H9 (cell line): ENCODE measurements at regions not wholly inside any gene's neighbourhood (a gene's known extent, or its start where the extent isn't known, plus 50 kb on each side); places are given as distances from the start of the nearest gene placed in this dataset.
A peak's percentile ranks its signal among the peaks of the same experiment; 100 is the strongest.

Experiments used
- DNase-seq: peaks from one replicate; pipeline ENCODE4 v3.0.0-alpha.2; 2017
- H2AFZ ChIP-seq: one replicate; pipeline ENCODE4 v1.6.1; 2013; ENCODE audit warnings: mild to moderate bottlenecking, low read length, control low read depth, moderate library complexity
- H2AK5ac ChIP-seq: 2 replicates; pipeline ENCODE4 v1.6.1; 2013; ENCODE audit warnings: low read length, control low read depth, mixed read lengths; ENCODE audit not compliant: insufficient read length
- H2BK120ac ChIP-seq: one replicate; pipeline ENCODE4 v1.6.1; 2013; ENCODE audit warnings: low read depth, mild to moderate bottlenecking, low read length, control low read depth, inconsistent platforms; ENCODE audit not compliant: poor library complexity, severe bottlenecking
- H2BK12ac ChIP-seq: 2 replicates; pipeline ENCODE4 v1.6.1; 2013; ENCODE audit warnings: low read length, control low read depth, mixed read lengths, low read depth; ENCODE audit not compliant: insufficient read length
- H2BK15ac ChIP-seq: 2 replicates; pipeline ENCODE4 v1.6.1; 2013; ENCODE audit warnings: low read depth, low read length, control low read depth
- H2BK20ac ChIP-seq: one replicate; pipeline ENCODE4 v1.6.1; 2013; ENCODE audit warnings: low read depth, mild to moderate bottlenecking, low read length, control low read depth, inconsistent platforms; ENCODE audit not compliant: poor library complexity, severe bottlenecking
- H2BK5ac ChIP-seq: 2 replicates; pipeline ENCODE4 v1.6.1; 2013; ENCODE audit warnings: low read length, control low read depth, mixed read lengths; ENCODE audit not compliant: insufficient read length
- H3K14ac ChIP-seq: 2 replicates; pipeline ENCODE4 v1.6.1; 2013; ENCODE audit warnings: low read length, control low read depth; ENCODE audit not compliant: insufficient read depth
- H3K18ac ChIP-seq: 2 replicates; pipeline ENCODE4 v1.6.1; 2013; ENCODE audit warnings: low read depth, mild to moderate bottlenecking, mixed read lengths, low read length, control low read depth; ENCODE audit not compliant: insufficient read length
- H3K23ac ChIP-seq: 2 replicates; pipeline ENCODE4 v1.6.1; 2013; ENCODE audit warnings: low read length, control low read depth, mixed read lengths, low read depth; ENCODE audit not compliant: insufficient read length
- H3K23me2 ChIP-seq: 2 replicates; pipeline ENCODE4 v1.6.1; 2013; ENCODE audit warnings: low read depth, mild to moderate bottlenecking, mixed read lengths, low read length, control low read depth; ENCODE audit not compliant: insufficient read length, poor library complexity, severe bottlenecking
- H3K27ac ChIP-seq: 2 replicates; pipeline ENCODE4 v1.5.1; 2013; ENCODE audit warnings: low read length, control low read depth, mixed read lengths, low read depth; ENCODE audit not compliant: insufficient read length
- H3K27me3 ChIP-seq: 2 replicates; pipeline ENCODE4 v1.6.1; 2013; ENCODE audit warnings: low read length, control low read depth, inconsistent platforms; ENCODE audit not compliant: insufficient read depth
- H3K4ac ChIP-seq: 2 replicates; pipeline ENCODE4 v1.6.1; 2013; ENCODE audit warnings: low read depth, mild to moderate bottlenecking, control low read depth, inconsistent platforms, low read length, moderate library complexity
- H3K4me1 ChIP-seq: 2 replicates; pipeline ENCODE4 v1.6.1; 2013; ENCODE audit warnings: low read length, control low read depth, inconsistent platforms; ENCODE audit not compliant: insufficient read depth
- H3K4me2 ChIP-seq: 2 replicates; pipeline ENCODE4 v1.6.1; 2013; ENCODE audit warnings: low read length, control low read depth, mixed read lengths; ENCODE audit not compliant: insufficient read length, insufficient read depth
- H3K56ac ChIP-seq: 2 replicates; pipeline ENCODE4 v1.6.1; 2013; ENCODE audit warnings: low read depth, mild to moderate bottlenecking, mixed read lengths, low read length, control low read depth; ENCODE audit not compliant: insufficient read length
- H3K79me1 ChIP-seq: 2 replicates; pipeline ENCODE4 v1.6.1; 2013; ENCODE audit warnings: low read depth, mild to moderate bottlenecking, moderate library complexity, low read length, control low read depth, inconsistent platforms; ENCODE audit not compliant: insufficient read depth, poor library complexity, severe bottlenecking
- H3K79me2 ChIP-seq: 2 replicates; pipeline ENCODE4 v1.6.1; 2013; ENCODE audit warnings: low read length, control low read depth, inconsistent platforms; ENCODE audit not compliant: insufficient read depth
- H3K9ac ChIP-seq: 2 replicates; pipeline ENCODE4 v1.6.1; 2013; ENCODE audit warnings: low read length, control low read depth, mixed read lengths; ENCODE audit not compliant: insufficient read length; ENCODE audit errors: extremely low read depth
- H3K9me3 ChIP-seq: one replicate; pipeline ENCODE4 v1.6.1; 2013; ENCODE audit warnings: low read depth, low read length, inconsistent platforms; ENCODE audit not compliant: control insufficient read depth
- H3T11ph ChIP-seq: one replicate; pipeline ENCODE4 v1.6.1; 2013; ENCODE audit warnings: mild to moderate bottlenecking, low read length, control low read depth, inconsistent platforms
- H4K20me1 ChIP-seq: one replicate; pipeline ENCODE4 v1.6.1; 2013; ENCODE audit not compliant: control insufficient read depth, insufficient read length, insufficient read depth
- H4K5ac ChIP-seq: 2 replicates; pipeline ENCODE4 v1.6.1; 2013; ENCODE audit warnings: low read depth, mild to moderate bottlenecking, mixed read lengths, low read length, control low read depth; ENCODE audit not compliant: insufficient read length
- H4K8ac ChIP-seq: replicated peaks from 2 replicates; pipeline ENCODE4 v1.6.1; 2013; ENCODE audit warnings: low read length, control low read depth, mixed read lengths, low read depth; ENCODE audit not compliant: insufficient read length
- H4K91ac ChIP-seq: 2 replicates; pipeline ENCODE4 v1.6.1; 2013; ENCODE audit warnings: low read depth, mild to moderate bottlenecking, moderate library complexity, mixed read lengths, low read length, control low read depth; ENCODE audit not compliant: insufficient read length
- H3K27ac Mint-ChIP-seq, 3 experiments: 2 replicates in 2 of 3; 3 replicates in 1 of 3; pipeline ENCODE4 v1.8.0; 2020 to 2021; ENCODE audit warnings: mixed read lengths in 3 of 3, mild to moderate bottlenecking in 1 of 3, moderate library complexity in 1 of 3
- H3K27me3 Mint-ChIP-seq: 2 replicates; pipeline ENCODE4 v1.8.0; 2021; ENCODE audit warnings: low read depth, mild to moderate bottlenecking, moderate library complexity, mixed read lengths
- H3K36me3 Mint-ChIP-seq, 3 experiments: 2 replicates in 2 of 3; 3 replicates in 1 of 3; pipeline ENCODE4 v1.8.0; 2020 to 2021; ENCODE audit warnings: low read depth in 3 of 3, mixed read lengths in 3 of 3; ENCODE audit not compliant: insufficient read depth in 1 of 3
- H3K4me1 Mint-ChIP-seq, 2 experiments: 2 replicates each; pipeline ENCODE4 v1.8.0; 2020; ENCODE audit warnings: mixed read lengths in 2 of 2
- H3K4me3 Mint-ChIP-seq, 2 experiments: 2 replicates in 1 of 2; 3 replicates in 1 of 2; pipeline ENCODE4 v1.8.0; 2020 to 2021; ENCODE audit warnings: mild to moderate bottlenecking in 2 of 2, mixed read lengths in 2 of 2, moderate library complexity in 1 of 2
- H3K9me3 Mint-ChIP-seq, 2 experiments: 2 replicates in 1 of 2; 3 replicates in 1 of 2; pipeline ENCODE4 v1.8.0; 2020; ENCODE audit warnings: mild to moderate bottlenecking in 2 of 2, mixed read lengths in 2 of 2, moderate library complexity in 1 of 2
- WGBS: extraction: QIAGEN DNeasy Blood & Tissue Kit; methylation state at CpG from one replicate; pipeline ENCODE4 v1.1.7; 2013; ENCODE audit warnings: missing lambda C conversion rate, low lambda C conversion rate, mixed read lengths; ENCODE audit not compliant: insufficient read length; ENCODE audit errors: extremely low coverage; 5-methylcytosine and 5-hydroxymethylcytosine counted together
- TF ChIP-seq, protein P1 (sequence below): fragments of 200-600 bp; sonication (generic); conservative IDR thresholded peaks from 3 replicates; pipeline ENCODE4 v1.8.0; 2021; ENCODE audit warnings: antibody characterized with exemption, mild to moderate bottlenecking

DNA sequence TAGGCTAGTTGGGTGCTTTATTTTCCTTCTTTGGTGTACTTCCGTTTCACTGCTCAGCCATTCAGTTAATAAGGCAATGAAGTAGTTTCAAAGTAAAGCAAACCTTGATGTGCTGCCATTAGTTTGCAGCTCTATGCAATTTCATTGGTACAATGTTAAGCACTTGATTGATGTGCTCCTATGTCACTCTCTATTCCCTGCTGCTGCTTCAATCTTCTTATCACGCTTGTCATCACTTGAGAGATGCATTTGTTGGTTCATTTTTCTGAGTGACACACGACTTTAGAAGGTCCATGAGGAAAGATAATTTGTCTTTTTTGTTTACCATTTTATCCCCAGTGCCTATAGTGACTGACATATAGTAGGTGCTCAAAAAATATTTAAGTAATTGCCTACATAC lies 871.0 kb upstream of the PABPC4L start:
- no peak overlapping the region for H2AK5ac ChIP-seq
- H2AFZ ChIP-seq = no peak overlapping the region
- no peak overlapping the region for H3K56ac ChIP-seq
- DNase-seq = no peak
- no peak overlapping the region for H4K8ac ChIP-seq
- H3K79me2 ChIP-seq = no peaks in the 10 kb centered on the region
- Mint-ChIP-seq H3K4me1 (peaks cover 13 to 16% of the 10 kb centered on the region in 2 experiments), H3K4me3 (no peak overlapping the region), H3K9me3 (peaks cover 29 to 30% of the 10 kb centered on the region in 2 experiments), H3K36me3 (peaks cover 19 to 28% (median 27%) of the 10 kb centered on the region in 3 experiments), H3K27me3 (no peaks in the 10 kb centered on the region; the same call in 1 of the 2 replicates), H3K27ac (peak overlapping the region in 1 of 3 experiments; percentile 49; a peak in 2 of 7 replicates)
- H3K4ac ChIP-seq = no peak overlapping the region
- no peak overlapping the region for H4K91ac ChIP-seq
- no peak overlapping the region for H2BK20ac ChIP-seq
- no peak overlapping the region for H3K4me2 ChIP-seq
- H3T11ph ChIP-seq = no peak overlapping the region
- TF ChIP-seq, protein P1, sequence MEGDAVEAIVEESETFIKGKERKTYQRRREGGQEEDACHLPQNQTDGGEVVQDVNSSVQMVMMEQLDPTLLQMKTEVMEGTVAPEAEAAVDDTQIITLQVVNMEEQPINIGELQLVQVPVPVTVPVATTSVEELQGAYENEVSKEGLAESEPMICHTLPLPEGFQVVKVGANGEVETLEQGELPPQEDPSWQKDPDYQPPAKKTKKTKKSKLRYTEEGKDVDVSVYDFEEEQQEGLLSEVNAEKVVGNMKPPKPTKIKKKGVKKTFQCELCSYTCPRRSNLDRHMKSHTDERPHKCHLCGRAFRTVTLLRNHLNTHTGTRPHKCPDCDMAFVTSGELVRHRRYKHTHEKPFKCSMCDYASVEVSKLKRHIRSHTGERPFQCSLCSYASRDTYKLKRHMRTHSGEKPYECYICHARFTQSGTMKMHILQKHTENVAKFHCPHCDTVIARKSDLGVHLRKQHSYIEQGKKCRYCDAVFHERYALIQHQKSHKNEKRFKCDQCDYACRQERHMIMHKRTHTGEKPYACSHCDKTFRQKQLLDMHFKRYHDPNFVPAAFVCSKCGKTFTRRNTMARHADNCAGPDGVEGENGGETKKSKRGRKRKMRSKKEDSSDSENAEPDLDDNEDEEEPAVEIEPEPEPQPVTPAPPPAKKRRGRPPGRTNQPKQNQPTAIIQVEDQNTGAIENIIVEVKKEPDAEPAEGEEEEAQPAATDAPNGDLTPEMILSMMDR = no peak
- no peak overlapping the region for H3K14ac ChIP-seq
- H2BK12ac ChIP-seq = no peak overlapping the region
- no peaks in the 10 kb centered on the region for H4K20me1 ChIP-seq
- no peaks in the 10 kb centered on the region for H3K27me3 ChIP-seq
- no peaks in the 10 kb centered on the region; the same call in 1 of the 2 replicates for H3K4me1 ChIP-seq
- H3K23me2 ChIP-seq = no peaks in the 10 kb centered on the region
- H3K23ac ChIP-seq = no peak overlapping the region
- no CpG with 5 or more reads among the region's 3 CpGs for WGBS
- H3K27ac ChIP-seq = no peak overlapping the region
- H3K9ac ChIP-seq = no peak overlapping the region
- H4K5ac ChIP-seq = no peak overlapping the region
- H2BK120ac ChIP-seq = no peak overlapping the region
- no peak overlapping the region for H3K18ac ChIP-seq
- H3K79me1 ChIP-seq = no peaks in the 10 kb centered on the region
- H2BK5ac ChIP-seq = no peak overlapping the region
- no peaks in the 10 kb centered on the region for H3K9me3 ChIP-seq
- no peak overlapping the region for H2BK15ac ChIP-seq
